Colonic mucosa (tissue), 4 donors: ENCODE measurements at regions not wholly inside any gene's neighbourhood (a gene's known extent, or its start where the extent isn't known, plus 50 kb on each side); places are given as distances from the start of the nearest gene placed in this dataset.

Experiments used
- DNase-seq: peaks from one replicate; pipeline ENCODE4 v3.0.0-alpha.2; 2020
- H3K27ac ChIP-seq: fragments of 200-600 bp; one replicate; pipeline ENCODE4 v1.8.0; 2021
- H3K27me3 ChIP-seq: fragments of 200-600 bp; one replicate; pipeline ENCODE4 v1.8.0; 2021
- H3K36me3 ChIP-seq: fragments of 200-600 bp; one replicate; pipeline ENCODE4 v1.8.0; 2021
- H3K4me1 ChIP-seq: fragments of 200-600 bp; one replicate; pipeline ENCODE4 v1.8.0; 2021; ENCODE audit warnings: mild to moderate bottlenecking
- H3K4me3 ChIP-seq: fragments of 200-600 bp; one replicate; pipeline ENCODE4 v1.8.0; 2021
- H3K9ac ChIP-seq, 2 donors: one replicate each; pipeline ENCODE4 v1.7.0; 2013; ENCODE audit warnings: control low read depth in 2 of 2, low read depth in 2 of 2, low read length in 2 of 2
- H3K9me3 ChIP-seq: fragments of 200-600 bp; one replicate; pipeline ENCODE4 v1.8.0; 2021
- intact Hi-C: fragments of 100-400 bp; cut with DNase I; formaldehyde crosslinking; loops from one replicate; pipeline ENCODE4 v1.14.1; 2022
- TF ChIP-seq, protein P1 (sequence below): fragments of 200-600 bp; IDR thresholded peaks from one replicate; pipeline ENCODE4 v1.8.0; 2022; ENCODE audit warnings: antibody characterized with exemption, mild to moderate bottlenecking
- donor health status: healthy.
- donor health status: DM: no; HTN: no; CAD: no.
- donor health status: DM: no; HTN: no; CAD: no.

DNA sequence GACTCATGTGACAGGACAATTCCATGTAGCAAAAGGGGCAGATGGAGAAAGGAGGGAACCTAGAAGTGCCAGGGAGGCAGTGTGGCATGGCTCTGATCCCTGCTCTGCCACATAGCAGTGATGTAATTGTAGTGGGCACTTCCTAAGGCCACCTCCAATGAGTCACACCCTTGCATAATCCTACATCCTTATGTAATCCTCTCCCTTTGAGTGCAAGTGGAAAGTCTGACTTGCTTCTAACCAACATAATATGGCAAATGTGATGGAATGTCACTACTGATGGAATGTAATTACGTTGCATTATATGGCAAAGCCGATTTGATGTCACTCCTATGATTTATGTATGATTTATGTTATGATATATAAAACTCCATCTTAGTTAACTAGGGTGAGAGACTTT, 72.9 kb upstream of the ATP2C1 start:
- H3K9ac ChIP-seq = no peak overlapping the region
- no peak overlapping the region for H3K27ac ChIP-seq
- DNase-seq = no peak
- H3K4me3 ChIP-seq = no peak overlapping the region
- intact Hi-C loops = no loop called here
- no peaks in the 10 kb centered on the region for H3K4me1 ChIP-seq
- H3K9me3 ChIP-seq = no peaks in the 10 kb centered on the region
- TF ChIP-seq, protein P1, sequence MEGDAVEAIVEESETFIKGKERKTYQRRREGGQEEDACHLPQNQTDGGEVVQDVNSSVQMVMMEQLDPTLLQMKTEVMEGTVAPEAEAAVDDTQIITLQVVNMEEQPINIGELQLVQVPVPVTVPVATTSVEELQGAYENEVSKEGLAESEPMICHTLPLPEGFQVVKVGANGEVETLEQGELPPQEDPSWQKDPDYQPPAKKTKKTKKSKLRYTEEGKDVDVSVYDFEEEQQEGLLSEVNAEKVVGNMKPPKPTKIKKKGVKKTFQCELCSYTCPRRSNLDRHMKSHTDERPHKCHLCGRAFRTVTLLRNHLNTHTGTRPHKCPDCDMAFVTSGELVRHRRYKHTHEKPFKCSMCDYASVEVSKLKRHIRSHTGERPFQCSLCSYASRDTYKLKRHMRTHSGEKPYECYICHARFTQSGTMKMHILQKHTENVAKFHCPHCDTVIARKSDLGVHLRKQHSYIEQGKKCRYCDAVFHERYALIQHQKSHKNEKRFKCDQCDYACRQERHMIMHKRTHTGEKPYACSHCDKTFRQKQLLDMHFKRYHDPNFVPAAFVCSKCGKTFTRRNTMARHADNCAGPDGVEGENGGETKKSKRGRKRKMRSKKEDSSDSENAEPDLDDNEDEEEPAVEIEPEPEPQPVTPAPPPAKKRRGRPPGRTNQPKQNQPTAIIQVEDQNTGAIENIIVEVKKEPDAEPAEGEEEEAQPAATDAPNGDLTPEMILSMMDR = no peak
- H3K27me3 ChIP-seq = no peaks in the 10 kb centered on the region
- no peaks in the 10 kb centered on the region for H3K36me3 ChIP-seq

DNA sequence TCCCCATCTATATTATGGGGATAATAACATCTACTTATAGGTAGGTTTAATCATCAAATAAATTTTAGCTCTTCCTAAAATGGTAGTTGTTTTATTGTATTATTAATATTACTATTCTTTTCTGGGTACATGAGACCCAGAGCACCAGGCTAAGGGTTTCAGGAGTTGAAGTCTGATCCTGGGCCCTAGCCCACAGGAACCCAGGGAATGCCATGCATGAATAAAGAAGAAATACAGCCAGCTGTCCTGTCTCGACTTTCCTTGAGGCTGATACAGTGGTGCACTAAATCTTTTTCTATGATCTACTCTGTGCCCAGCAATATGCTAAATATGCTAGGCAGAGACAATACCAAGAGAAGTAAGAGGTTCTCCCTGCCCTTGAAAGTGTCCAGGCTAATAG, 72.1 kb upstream of the ATP2C1 start:
- Histone ChIP-seq H3K27ac (no peak overlapping the region), H3K27me3 (no peaks in the 10 kb centered on the region), H3K9me3 (no peaks in the 10 kb centered on the region), H3K4me3 (no peak overlapping the region), H3K4me1 (no peaks in the 10 kb centered on the region), H3K36me3 (no peaks in the 10 kb centered on the region), H3K9ac (no peak overlapping the region)
- TF ChIP-seq, protein P1 = no peak
- DNase-seq = no peak
- intact Hi-C loops = no loop called here

DNA sequence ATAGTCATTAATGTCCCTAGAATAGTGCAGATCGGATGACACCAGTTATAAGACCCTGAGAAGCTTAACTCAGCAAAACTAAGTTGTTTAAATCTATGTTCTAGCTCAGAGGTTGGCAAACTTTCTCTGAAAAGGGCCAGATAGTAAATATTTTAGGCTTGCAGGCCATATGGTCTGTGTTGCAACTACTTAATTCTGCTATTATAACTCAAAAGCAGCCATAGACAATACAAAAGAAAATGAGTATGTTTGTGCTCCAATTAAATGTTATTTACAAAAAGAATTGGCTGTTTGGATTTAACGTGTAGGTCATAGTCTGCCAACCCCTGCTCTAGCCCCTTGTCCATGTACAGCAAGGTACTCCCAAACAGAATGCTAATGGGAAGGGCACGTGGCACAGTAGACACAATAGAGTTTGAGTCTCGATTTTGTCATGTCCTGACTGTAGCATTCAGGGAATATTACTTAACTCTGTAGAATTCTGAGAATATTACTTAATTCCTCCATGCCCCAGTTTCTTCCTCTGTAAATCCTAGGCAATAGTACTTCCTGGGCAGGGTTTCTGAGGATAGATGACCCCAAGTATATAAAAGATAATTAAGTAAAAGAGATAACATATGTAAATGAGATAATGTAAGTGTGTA, 70.5 kb upstream of the ATP2C1 start:
- TF ChIP-seq, protein P1 = no peak
- Histone ChIP-seq H3K9me3 (no peaks in the 10 kb centered on the region), H3K36me3 (no peaks in the 10 kb centered on the region), H3K27ac (no peak overlapping the region), H3K4me3 (no peak overlapping the region), H3K4me1 (no peaks in the 10 kb centered on the region), H3K9ac (no peak overlapping the region), H3K27me3 (no peaks in the 10 kb centered on the region)
- no peak for DNase-seq
- intact Hi-C loops = no loop called here

DNA sequence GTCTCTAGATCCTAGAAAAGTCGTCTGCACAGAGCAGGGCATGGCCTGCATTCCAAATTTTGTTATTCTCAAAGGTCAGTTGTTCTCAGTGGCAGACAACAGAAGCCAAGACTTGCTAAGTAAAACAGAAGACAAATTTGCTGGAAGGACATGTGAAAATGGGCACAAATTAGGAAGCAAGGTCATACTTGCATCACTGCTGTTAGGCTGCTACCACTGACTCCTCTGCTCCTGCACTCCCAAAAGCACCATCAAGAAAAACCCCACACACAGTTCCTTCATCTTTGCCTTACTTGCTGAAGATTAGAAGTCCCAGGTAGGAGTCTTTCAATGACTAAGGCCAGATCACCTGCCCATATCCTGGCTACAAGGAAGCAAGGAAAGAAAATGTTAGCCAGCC, 69.9 kb upstream of the ATP2C1 start:
- intact Hi-C loops = no loop called here
- Histone ChIP-seq H3K4me3 (no peak overlapping the region), H3K36me3 (no peaks in the 10 kb centered on the region), H3K27ac (no peak overlapping the region), H3K9me3 (no peaks in the 10 kb centered on the region), H3K4me1 (no peaks in the 10 kb centered on the region), H3K27me3 (no peaks in the 10 kb centered on the region), H3K9ac (no peak overlapping the region)
- no peak for DNase-seq
- TF ChIP-seq, protein P1 = no peak

DNA sequence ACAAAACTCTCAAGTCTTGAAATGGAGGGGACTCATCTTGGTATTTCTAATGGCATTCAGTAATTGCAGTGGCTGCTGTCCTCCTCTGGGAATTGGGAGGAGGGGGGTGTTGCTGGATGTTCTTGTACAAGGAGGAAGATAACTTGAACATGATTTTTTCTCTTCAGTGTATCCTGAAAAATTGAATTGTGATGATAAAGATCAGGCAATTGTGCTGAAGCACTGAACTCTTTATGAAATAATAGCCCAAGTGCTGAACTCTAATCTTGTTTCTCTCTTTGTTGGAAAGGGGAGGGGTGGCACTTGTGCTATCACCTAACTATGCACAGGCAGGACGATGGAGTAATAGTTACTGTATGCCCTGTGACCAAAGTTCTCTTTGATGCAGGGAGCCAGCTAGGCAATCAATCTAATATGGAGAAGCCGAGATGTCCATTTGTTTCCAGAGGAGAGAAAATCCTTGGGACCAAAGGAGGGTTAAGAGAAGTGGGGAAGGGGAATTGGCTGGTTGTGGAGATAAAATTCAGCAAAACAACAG, 68.1 kb upstream of the ATP2C1 start:
- Histone ChIP-seq H3K4me3 (no peak overlapping the region), H3K9ac (no peak overlapping the region), H3K27me3 (no peaks in the 10 kb centered on the region), H3K36me3 (no peaks in the 10 kb centered on the region), H3K27ac (no peak overlapping the region), H3K4me1 (no peaks in the 10 kb centered on the region), H3K9me3 (no peaks in the 10 kb centered on the region)
- TF ChIP-seq, protein P1 = no peak
- intact Hi-C loops = no loop called here
- DNase-seq = no peak
